ENCODE measurements at regions not wholly inside any gene's neighbourhood (a gene's known extent, or its start where the extent isn't known, plus 50 kb on each side); places are given as distances from the start of the nearest gene placed in this dataset.

DNA sequence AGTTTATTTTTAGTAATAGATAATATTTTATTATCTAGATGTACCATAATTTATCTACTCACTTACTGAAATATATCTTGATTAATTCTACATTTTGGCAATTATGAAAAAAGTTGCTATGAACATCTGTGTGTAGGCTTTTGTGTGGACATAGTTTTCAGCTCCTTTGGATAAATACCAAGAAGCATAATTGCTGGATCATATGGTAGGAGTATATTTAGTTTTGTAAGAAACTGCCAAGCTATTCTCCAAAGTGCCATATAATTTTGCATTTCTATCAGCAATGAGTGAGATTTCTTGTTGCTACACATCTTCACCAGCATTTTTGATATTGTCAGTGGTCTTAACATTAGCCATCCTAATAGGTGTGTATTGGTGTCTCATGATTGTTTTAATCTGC lies 882.6 kb upstream of the GRIA3 start:
- Histone ChIP-seq H2AFZ (ENCODE audit: low read depth, low read length, severe bottlenecking) (no peak overlapping the region), H3F3A (ENCODE audit: insufficient read depth) (no peaks in the 10 kb centered on the region), H4K20me1 (ENCODE audit: low read depth, low read length) (no peaks in the 10 kb centered on the region), H3K27me3 (ENCODE audit: low read length) (no peaks in the 10 kb centered on the region), H3K4me2 (ENCODE audit: low read depth, low read length, poor library complexity, severe bottlenecking) (no peak overlapping the region), H3K4me3 (ENCODE audit: insufficient read depth, low read length, poor library complexity, severe bottlenecking) (no peak overlapping the region), H3K79me2 (ENCODE audit: insufficient read depth, low read length) (no peaks in the 10 kb centered on the region), H3K9me2 (replicated peaks; ENCODE audit: insufficient read depth, low read length) (no peaks in the 10 kb centered on the region), H3K9ac (ENCODE audit: low read length) (no peak overlapping the region), H3K36me3 (ENCODE audit: low read length) (no peaks in the 10 kb centered on the region), H3K27ac (ENCODE audit: low read depth, low read length) (no peak overlapping the region), H3K9me3 (ENCODE audit: insufficient read depth, low read length) (no peaks in the 10 kb centered on the region)
- TF ChIP-seq, protein P1, sequence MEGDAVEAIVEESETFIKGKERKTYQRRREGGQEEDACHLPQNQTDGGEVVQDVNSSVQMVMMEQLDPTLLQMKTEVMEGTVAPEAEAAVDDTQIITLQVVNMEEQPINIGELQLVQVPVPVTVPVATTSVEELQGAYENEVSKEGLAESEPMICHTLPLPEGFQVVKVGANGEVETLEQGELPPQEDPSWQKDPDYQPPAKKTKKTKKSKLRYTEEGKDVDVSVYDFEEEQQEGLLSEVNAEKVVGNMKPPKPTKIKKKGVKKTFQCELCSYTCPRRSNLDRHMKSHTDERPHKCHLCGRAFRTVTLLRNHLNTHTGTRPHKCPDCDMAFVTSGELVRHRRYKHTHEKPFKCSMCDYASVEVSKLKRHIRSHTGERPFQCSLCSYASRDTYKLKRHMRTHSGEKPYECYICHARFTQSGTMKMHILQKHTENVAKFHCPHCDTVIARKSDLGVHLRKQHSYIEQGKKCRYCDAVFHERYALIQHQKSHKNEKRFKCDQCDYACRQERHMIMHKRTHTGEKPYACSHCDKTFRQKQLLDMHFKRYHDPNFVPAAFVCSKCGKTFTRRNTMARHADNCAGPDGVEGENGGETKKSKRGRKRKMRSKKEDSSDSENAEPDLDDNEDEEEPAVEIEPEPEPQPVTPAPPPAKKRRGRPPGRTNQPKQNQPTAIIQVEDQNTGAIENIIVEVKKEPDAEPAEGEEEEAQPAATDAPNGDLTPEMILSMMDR (IDR thresholded peaks at IDR 0.05; ENCODE audit: insufficient read depth, low read length, poor library complexity, severe bottlenecking): no peak
- TF ChIP-seq EZH2phosphoT487 (conservative IDR thresholded peaks at IDR 0.05; ENCODE audit: low read length): no peak

DNA sequence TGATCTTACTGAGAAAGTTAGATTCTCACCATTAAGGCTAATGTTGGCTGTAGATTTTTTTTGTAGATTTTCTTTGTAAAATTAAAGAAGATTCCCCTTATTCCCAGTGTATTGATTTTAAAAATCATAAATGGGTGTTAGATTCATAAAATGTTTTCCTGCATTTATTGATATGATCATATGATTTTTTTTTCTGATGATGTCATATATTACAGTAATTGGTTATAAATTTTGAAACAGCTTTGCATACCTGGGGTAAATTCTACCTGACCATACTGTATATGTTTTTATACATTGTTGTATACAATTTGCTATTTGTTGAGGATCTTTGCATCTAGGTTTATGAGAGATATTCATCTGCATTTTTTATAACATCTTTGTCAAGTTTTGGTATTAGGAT lies 880.3 kb upstream of the GRIA3 start:
- TF ChIP-seq, protein P1 (IDR thresholded peaks at IDR 0.05; ENCODE audit: insufficient read depth, low read length, poor library complexity, severe bottlenecking): no peak
- TF ChIP-seq EZH2phosphoT487 (conservative IDR thresholded peaks at IDR 0.05; ENCODE audit: low read length): no peak
- Histone ChIP-seq H3K79me2 (ENCODE audit: insufficient read depth, low read length) (no peaks in the 10 kb centered on the region), H3K4me2 (ENCODE audit: low read depth, low read length, poor library complexity, severe bottlenecking) (no peak overlapping the region), H3K27me3 (ENCODE audit: low read length) (no peaks in the 10 kb centered on the region), H3K9ac (ENCODE audit: low read length) (no peak overlapping the region), H4K20me1 (ENCODE audit: low read depth, low read length) (no peaks in the 10 kb centered on the region), H2AFZ (ENCODE audit: low read depth, low read length, severe bottlenecking) (no peak overlapping the region), H3F3A (ENCODE audit: insufficient read depth) (no peaks in the 10 kb centered on the region), H3K36me3 (ENCODE audit: low read length) (no peaks in the 10 kb centered on the region), H3K4me3 (ENCODE audit: insufficient read depth, low read length, poor library complexity, severe bottlenecking) (no peak overlapping the region), H3K9me2 (replicated peaks; ENCODE audit: insufficient read depth, low read length) (no peaks in the 10 kb centered on the region), H3K27ac (ENCODE audit: low read depth, low read length) (no peak overlapping the region), H3K9me3 (ENCODE audit: insufficient read depth, low read length) (no peaks in the 10 kb centered on the region)

DNA sequence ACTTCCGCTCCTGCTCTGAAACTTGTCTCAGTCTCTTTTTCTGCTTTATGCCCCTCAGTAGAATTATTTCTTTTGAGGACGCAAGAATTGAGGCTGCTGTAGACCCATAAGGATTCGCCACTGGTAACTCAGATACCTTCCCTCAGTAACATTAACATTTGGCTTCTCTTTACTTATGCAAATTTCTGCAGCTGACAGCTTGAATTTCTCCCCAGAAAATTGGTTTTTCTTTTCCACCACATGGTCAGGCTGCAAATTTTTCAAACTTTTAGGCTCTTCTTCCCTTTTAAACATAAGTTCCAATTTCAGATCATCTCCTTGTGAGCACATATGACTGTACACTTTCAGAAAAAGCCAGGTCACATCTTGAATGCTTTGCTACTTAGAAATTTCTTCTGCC lies 839.3 kb upstream of the GRIA3 start:
- no peak overlapping the region for H3K9ac ChIP-seq (ENCODE audit: low read length)
- H2AFZ ChIP-seq (ENCODE audit: low read depth, low read length, severe bottlenecking): no peak overlapping the region

More for the DNA sequence above, 839.3 kb upstream of the GRIA3 start:
- TF ChIP-seq, protein P1 (IDR thresholded peaks at IDR 0.05; ENCODE audit: insufficient read depth, low read length, poor library complexity, severe bottlenecking): no peak
- TF ChIP-seq EZH2phosphoT487 (conservative IDR thresholded peaks at IDR 0.05; ENCODE audit: low read length): no peak
- no peak overlapping the region for H3K4me3 ChIP-seq (ENCODE audit: insufficient read depth, low read length, poor library complexity, severe bottlenecking)
- no peaks in the 10 kb centered on the region for H3K9me2 ChIP-seq (replicated peaks; ENCODE audit: insufficient read depth, low read length)
- no peak overlapping the region for H3K4me2 ChIP-seq (ENCODE audit: low read depth, low read length, poor library complexity, severe bottlenecking)
- no peaks in the 10 kb centered on the region for H3K27me3 ChIP-seq (ENCODE audit: low read length)
- H3K9me3 ChIP-seq (ENCODE audit: insufficient read depth, low read length): no peaks in the 10 kb centered on the region
- no peak overlapping the region for H3K27ac ChIP-seq (ENCODE audit: low read depth, low read length)
- H3K79me2 ChIP-seq (ENCODE audit: insufficient read depth, low read length): no peaks in the 10 kb centered on the region
- no peaks in the 10 kb centered on the region for H3F3A ChIP-seq (ENCODE audit: insufficient read depth)
- H3K36me3 ChIP-seq (ENCODE audit: low read length): no peaks in the 10 kb centered on the region
- H4K20me1 ChIP-seq (ENCODE audit: low read depth, low read length): no peaks in the 10 kb centered on the region
